ENCODE measurements at regions not wholly inside any gene's neighbourhood (a gene's known extent, or its start where the extent isn't known, plus 50 kb on each side); places are given as distances from the start of the nearest gene placed in this dataset.

DNA sequence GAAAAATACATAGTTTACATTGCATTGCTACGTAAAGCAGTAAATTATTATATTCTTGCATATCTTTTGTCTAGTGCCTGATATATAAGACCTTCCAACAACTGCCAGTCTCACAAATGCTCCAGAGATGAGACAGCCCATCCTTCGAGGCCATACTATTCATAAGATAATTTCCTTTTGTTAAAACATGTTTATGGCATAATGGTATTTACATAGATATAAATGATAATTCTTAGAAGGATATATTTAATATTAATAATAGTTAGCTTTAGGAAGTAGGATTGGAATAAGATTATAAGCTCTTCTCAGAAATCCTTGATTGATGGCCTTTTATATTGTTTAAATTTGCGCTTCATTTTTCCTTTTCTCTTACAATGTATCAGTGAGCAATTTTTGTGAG is 1410.1 kb upstream of the MIR17HG start:
- DNase-seq = no peak

GRCh38 chr13:89940383-89940782 is 1407.1 kb upstream of the MIR17HG start:
- DNase-seq = no peak

GRCh38 chr13:89943139-89943538 is 1404.3 kb upstream of the MIR17HG start:
- DNase-seq = no peak

GRCh38 chr13:89950225-89950624 is 1397.3 kb upstream of the MIR17HG start:
- no peak for DNase-seq

GRCh38 chr13:89951341-89951740 is 1396.1 kb upstream of the MIR17HG start:
- DNase-seq = no peak

- no peak for DNase-seq
Measured at GRCh38 chr13:89953581-89953980, 1393.9 kb upstream of the MIR17HG start.

DNA sequence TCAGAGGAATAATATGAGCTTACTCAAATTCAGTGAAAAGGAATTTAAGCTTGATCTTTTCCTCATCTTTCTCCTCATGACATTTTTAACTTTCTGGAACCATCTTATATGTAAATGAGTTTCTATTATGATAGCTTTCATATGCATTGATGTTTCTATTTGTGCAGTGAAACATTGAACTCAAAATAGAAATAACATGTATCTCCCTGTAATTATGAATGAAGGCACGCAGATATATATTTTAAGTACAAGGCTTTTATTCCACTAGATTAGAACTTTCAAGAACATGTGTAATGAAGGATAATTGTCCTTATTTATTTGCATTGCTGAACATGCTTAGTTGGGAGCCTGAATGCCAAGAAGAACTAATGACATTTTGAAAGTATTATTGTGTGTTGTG is 1391.7 kb upstream of the MIR17HG start:
- no peak for DNase-seq

DNA sequence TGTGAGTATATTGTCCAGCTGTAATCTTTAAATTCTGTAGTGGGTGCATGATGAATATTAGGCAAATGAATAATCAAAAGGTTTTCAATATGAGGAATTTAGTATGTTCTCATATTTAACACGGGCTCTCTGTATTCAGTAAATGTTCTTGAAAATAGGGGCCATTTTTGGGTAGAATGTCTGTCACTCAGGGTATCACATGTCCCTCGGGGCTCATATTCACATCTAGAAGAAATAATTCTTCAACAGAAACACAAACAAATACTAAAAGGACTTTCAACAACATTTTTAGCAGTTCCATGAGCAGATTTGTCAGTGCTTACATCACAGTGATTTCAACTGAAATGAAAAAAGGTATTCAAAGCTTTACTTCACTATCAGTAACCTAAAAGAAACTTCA is 1388.4 kb upstream of the MIR17HG start:
- DNase-seq = no peak

GRCh38 chr13:89965252-89965651 is 1382.2 kb upstream of the MIR17HG start:
- DNase-seq = no peak

DNA sequence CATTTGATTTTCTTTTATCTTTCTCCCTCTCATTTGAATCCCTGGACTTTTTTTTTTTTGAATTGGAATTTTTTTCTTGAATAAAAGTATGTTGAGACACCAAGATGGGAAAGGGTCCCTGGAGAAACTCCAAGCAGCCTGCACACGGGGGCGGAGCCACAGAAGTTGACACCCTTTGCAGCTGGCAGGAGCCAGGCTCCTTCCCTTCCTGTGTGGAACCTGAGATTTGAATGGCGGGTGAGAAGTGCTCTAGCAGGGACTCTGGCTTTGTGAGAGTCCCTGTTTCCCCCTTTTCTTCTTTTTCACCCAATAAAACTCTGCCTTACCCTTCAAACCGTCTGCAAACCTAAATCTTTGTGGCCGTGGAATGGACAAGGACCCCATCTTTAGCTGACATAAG is 1381.0 kb upstream of the MIR17HG start:
- no peak for DNase-seq

GRCh38 chr13:89967701-89968100 is 1379.8 kb upstream of the MIR17HG start:
- no peak for DNase-seq

- no peak for DNase-seq
Measured at GRCh38 chr13:89968470-89968869, 1379.0 kb upstream of the MIR17HG start.

- no peak for DNase-seq
Measured at GRCh38 chr13:89970353-89970709, 1377.2 kb upstream of the MIR17HG start.

DNA sequence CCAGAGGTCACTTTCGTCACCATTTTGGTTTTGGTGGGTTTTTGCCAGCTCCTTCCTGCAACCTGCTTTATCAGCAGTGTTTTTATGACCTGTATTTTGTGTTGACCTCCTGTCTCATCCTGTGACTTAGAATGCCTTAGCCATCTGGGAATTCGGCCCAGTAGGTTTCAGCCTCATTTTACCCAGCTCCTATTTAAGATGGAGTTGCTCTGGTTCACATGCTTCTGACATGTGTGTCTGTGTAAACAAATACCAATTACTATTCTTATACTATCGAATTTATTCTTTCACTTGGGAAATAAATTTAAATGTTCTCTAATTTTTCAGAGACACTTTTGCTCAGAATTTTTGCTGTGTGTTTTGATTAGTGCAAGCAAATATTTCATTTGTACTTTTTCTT is 1370.3 kb upstream of the MIR17HG start:
- DNase-seq = no peak

GRCh38 chr13:89980896-89981295 is 1366.6 kb upstream of the MIR17HG start:
- DNase-seq = no peak

GRCh38 chr13:89982407-89983095 is 1364.9 kb upstream of the MIR17HG start:
- DNase-seq = no peak

- DNase-seq = no peak
Measured at GRCh38 chr13:89988206-89988605, 1359.3 kb upstream of the MIR17HG start.

DNA sequence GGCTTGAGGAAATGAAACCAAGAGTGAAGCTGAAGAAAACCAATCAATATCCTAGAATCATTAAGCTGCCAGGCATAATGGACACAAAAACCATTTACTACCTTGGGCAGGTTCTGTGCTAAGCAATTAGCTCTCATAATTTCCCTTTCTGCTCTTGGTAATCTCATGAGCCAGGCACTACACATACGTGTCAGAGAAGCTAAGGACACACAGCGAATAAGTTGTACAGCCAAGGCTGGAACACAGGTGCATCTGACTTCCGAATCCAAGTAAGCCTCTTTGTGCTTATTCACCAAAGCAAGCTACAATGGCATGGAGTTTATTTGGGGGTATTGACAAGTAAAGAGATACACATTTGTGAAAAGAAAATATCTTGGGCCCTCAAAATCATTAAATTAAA is 1343.9 kb upstream of the MIR17HG start:
- no peak for DNase-seq

DNA sequence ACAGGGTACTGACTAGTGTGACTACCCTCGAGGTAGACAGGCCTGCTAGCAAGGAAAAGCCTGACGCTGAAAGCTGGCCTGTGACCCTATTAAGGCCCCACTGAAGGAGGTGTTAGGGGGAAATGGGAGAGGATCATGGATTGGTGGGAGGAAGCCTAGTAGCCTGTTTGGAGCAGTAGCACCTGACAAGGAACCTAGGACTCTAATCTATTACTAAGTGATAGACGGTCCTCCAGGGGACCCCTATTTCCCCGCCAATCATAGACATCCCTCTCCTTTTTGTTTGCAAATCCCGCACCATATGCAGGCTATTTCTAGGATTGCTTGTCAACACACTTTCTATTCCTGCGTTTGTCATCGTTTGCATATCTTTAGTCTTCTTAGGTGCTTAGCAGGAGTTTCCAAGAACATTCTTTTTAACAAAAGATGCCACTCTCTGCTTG is 1338.8 kb upstream of the MIR17HG start:
- no peak for DNase-seq

DNA sequence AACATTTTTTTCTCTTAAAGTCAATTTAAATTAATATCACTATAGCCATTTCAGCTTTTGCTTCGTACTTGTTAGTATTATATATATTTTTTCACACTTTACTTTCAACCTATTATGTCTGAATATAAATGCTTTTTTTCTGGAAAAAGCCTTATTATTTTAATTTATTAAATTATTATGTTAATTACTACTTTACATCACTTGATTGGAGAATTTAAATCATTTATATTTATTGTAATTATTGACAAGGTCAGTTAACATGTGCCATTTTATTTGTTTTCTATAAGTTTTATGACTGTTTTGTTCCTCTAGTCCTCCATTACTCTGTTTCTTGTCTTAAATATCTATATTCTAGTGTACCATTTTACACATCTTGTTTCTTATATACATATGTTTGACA is 1333.4 kb upstream of the MIR17HG start:
- DNase-seq = no peak

GRCh38 chr13:90015565-90016507 is 1331.7 kb upstream of the MIR17HG start:
- no peak for DNase-seq

DNA sequence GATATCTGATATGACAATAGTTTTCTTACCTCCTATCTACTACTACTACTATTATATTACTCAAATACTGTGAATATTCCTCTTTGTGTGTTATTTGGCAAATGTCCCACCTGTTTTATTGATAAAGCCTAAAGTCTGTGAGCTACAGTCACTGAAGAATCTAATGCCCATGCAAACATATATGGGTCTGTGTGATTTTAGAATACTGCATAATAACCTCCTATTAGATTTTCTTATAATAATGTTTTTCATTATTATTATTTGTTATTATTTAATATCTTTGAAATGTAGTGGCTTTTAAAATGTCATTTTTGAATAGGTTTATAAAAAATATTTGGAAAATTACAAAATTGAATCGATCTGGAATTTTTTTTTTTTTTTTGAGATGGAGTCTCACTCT is 1330.8 kb upstream of the MIR17HG start:
- no peak for DNase-seq

- DNase-seq = no peak
Measured at GRCh38 chr13:90020536-90021070, 1326.9 kb upstream of the MIR17HG start.

- DNase-seq = no peak
Measured at GRCh38 chr13:90027409-90027808, 1320.1 kb upstream of the MIR17HG start.

All from CD4-positive, alpha-beta T cell treated with Interleukin-21 for 1 hour (primary cell).